Keratinocyte (primary cell): ENCODE measurements at regions not wholly inside any gene's neighbourhood (a gene's known extent, or its start where the extent isn't known, plus 50 kb on each side); places are given as distances from the start of the nearest gene placed in this dataset.

ENCODE experiments used
- CTCF ChIP-seq, 3 experiments: IDR thresholded peaks in 1 of 3; conservative IDR thresholded peaks in 1 of 3; optimal IDR thresholded peaks in 1 of 3; 2 replicates in 2 of 3; 3 replicates in 1 of 3; pipeline versions ENCODE3 to v1.5.1; 2011; ENCODE audit warnings: low read length in 3 of 3, mild to moderate bottlenecking in 3 of 3, moderate library complexity in 2 of 3, control low read depth in 1 of 3, inconsistent platforms in 1 of 3; ENCODE audit not compliant: insufficient read depth in 2 of 3; ENCODE audit errors: extremely low read depth in 1 of 3
- EZH2 ChIP-seq: IDR thresholded peaks from one replicate; pipeline ENCODE4 v1.6.1; 2012; ENCODE audit warnings: inconsistent platforms, mild to moderate bottlenecking, low read length, moderate library complexity

GRCh38 chr1:17923666-17924065 lies 168.5 kb downstream of the ACTL8 start:
- no peak for TF ChIP-seq CTCF (optimal IDR thresholded peaks at IDR 0.05 in 1 of 3, IDR thresholded peaks at IDR 0.05 in 1 of 3, conservative IDR thresholded peaks at IDR 0.05 in 1 of 3; ENCODE audit: extremely low read depth in 1 of 3, insufficient read depth in 2 of 3, low read length in 3 of 3)
- no peak for TF ChIP-seq EZH2
